Endothelial cell of umbilical vein (primary cell): ENCODE measurements at regions not wholly inside any gene's neighbourhood (a gene's known extent, or its start where the extent isn't known, plus 50 kb on each side); places are given as distances from the start of the nearest gene placed in this dataset.

ENCODE experiments used
- BruUV-seq: library from RNA; stranded (reverse); fragments of 400-500 nt; replicated peaks from 2 replicates; lab custom pipeline; 2021; lab: Mats Ljungman, UMichigan
- CTCF ChIA-PET: fragments of 300-600, 350-600 bp; sonication (Branson Sonifier 250); formaldehyde crosslinking; loops from one replicate; lab custom pipeline; 2021; ENCODE audit warnings: antibody characterized with exemption, inconsistent platforms; lab: Charles Lee
- POLR2A ChIA-PET: fragments of 300-600, 350-600 bp; sonication (Branson Sonifier 250); formaldehyde crosslinking; loops from one replicate; lab custom pipeline; 2021; ENCODE audit warnings: antibody characterized with exemption, inconsistent platforms; lab: Charles Lee
- DNase-seq: peaks from one replicate; pipeline ENCODE4 v3.0.0-alpha.2; 2011; ENCODE audit warnings: low read depth, low spot score
- FAIRE-seq: peaks from 2 replicates; lab custom pipeline; 2011; peaks lifted over from hg19 to GRCh38; lab: Jason Lieb, UNC
- H2AFZ ChIP-seq: 2 replicates; pipeline ENCODE4 v1.6.0; 2012; ENCODE audit warnings: low read depth, low read length, control low read depth, inconsistent platforms
- H3K27ac ChIP-seq: 2 replicates; pipeline ENCODE4 v1.5.1; 2011; ENCODE audit warnings: low read depth, mild to moderate bottlenecking, control low read depth, low read length, moderate library complexity; ENCODE audit not compliant: insufficient read depth
- H3K27me3 ChIP-seq, 2 experiments: 2 replicates each; pipeline versions ENCODE4 v1.6.0 to v1.6.1; 2011; ENCODE audit warnings: low read length in 2 of 2, mixed read lengths in 1 of 2; ENCODE audit not compliant: control insufficient read depth in 2 of 2, insufficient read depth in 2 of 2
- H3K36me3 ChIP-seq, 2 experiments: 2 replicates in 1 of 2; 3 replicates in 1 of 2; pipeline ENCODE4 v1.5.1; 2011; ENCODE audit warnings: low read length in 2 of 2, mild to moderate bottlenecking in 1 of 2, moderate library complexity in 1 of 2; ENCODE audit not compliant: control insufficient read depth in 2 of 2, insufficient read depth in 2 of 2; ENCODE audit errors: extremely low read depth in 1 of 2
- H3K4me1 ChIP-seq: 3 replicates; pipeline ENCODE4 v1.5.1; 2011; ENCODE audit warnings: mild to moderate bottlenecking, low read length; ENCODE audit not compliant: control insufficient read depth, insufficient read depth; ENCODE audit errors: extremely low read depth
- H3K4me2 ChIP-seq: 2 replicates; pipeline ENCODE4 v1.6.1; 2011; ENCODE audit warnings: low read length, control low read depth, mixed read lengths; ENCODE audit not compliant: insufficient read depth
- H3K4me3 ChIP-seq, 3 experiments: fragments of 200-600 bp in 1 of 3; sonication (generic), shearing (Covaris generic) in 1 of 3; replicated peaks in 1 of 3; 2 replicates each; pipeline ENCODE4 v1.5.1; 2011 to 2016; ENCODE audit warnings: control low read depth in 3 of 3, low read length in 3 of 3, mild to moderate bottlenecking in 2 of 3, inconsistent platforms in 1 of 3, low read depth in 1 of 3, moderate library complexity in 1 of 3; ENCODE audit not compliant: insufficient read depth in 1 of 3
- H3K79me2 ChIP-seq: 2 replicates; pipeline ENCODE4 v1.6.0; 2012; ENCODE audit warnings: low read length, inconsistent platforms; ENCODE audit not compliant: control insufficient read depth, insufficient read depth
- H3K9ac ChIP-seq: replicated peaks from 2 replicates; pipeline ENCODE3; 2011; ENCODE audit warnings: low read length, control low read depth; ENCODE audit not compliant: insufficient read depth; ENCODE audit errors: extremely low read depth
- H3K9me1 ChIP-seq: replicated peaks from 3 replicates; pipeline ENCODE4 v1.6.0; 2011; ENCODE audit warnings: mild to moderate bottlenecking, low read length; ENCODE audit not compliant: control insufficient read depth, insufficient read depth; ENCODE audit errors: extremely low read depth
- H3K9me3 ChIP-seq: replicated peaks from 2 replicates; pipeline ENCODE4 v1.5.1; 2012; ENCODE audit warnings: low read length, inconsistent platforms; ENCODE audit not compliant: control insufficient read depth, insufficient read depth
- H4K20me1 ChIP-seq: replicated peaks from 2 replicates; pipeline ENCODE3; 2011; ENCODE audit warnings: mild to moderate bottlenecking, low read length; ENCODE audit not compliant: control insufficient read depth, insufficient read depth; ENCODE audit errors: extremely low read depth
- EZH2 ChIP-seq: IDR thresholded peaks from 2 replicates; pipeline ENCODE4 v1.6.1; 2012; ENCODE audit warnings: borderline replicate concordance, low read depth, mild to moderate bottlenecking, moderate library complexity, low read length, inconsistent platforms; ENCODE audit not compliant: severe bottlenecking
- FOS ChIP-seq: IDR thresholded peaks from 2 replicates; pipeline ENCODE4 v1.6.1; 2011; ENCODE audit warnings: mild to moderate bottlenecking, low read length, moderate library complexity, borderline replicate concordance; ENCODE audit not compliant: insufficient read depth
- GATA2 ChIP-seq: IDR thresholded peaks from 2 replicates; pipeline ENCODE4 v1.7.0; 2011; ENCODE audit warnings: low read depth, mild to moderate bottlenecking, moderate library complexity, mixed read lengths, low read length; ENCODE audit not compliant: insufficient read length, insufficient read depth
- JUN ChIP-seq: IDR thresholded peaks from 2 replicates; pipeline ENCODE4 v1.6.1; 2011; ENCODE audit warnings: borderline replicate concordance, low read depth; ENCODE audit not compliant: insufficient read length, insufficient read depth
- MYC ChIP-seq: IDR thresholded peaks from one replicate; pipeline ENCODE4 v1.6.1; 2011; ENCODE audit warnings: mild to moderate bottlenecking, low read depth, low read length
- POLR2A ChIP-seq: IDR thresholded peaks from 2 replicates; pipeline ENCODE4 v1.6.1; 2012; ENCODE audit warnings: low read depth, mild to moderate bottlenecking, control low read depth, low read length
- POLR2AphosphoS5 ChIP-seq: IDR thresholded peaks from 2 replicates; pipeline ENCODE4 v1.6.1; 2012; ENCODE audit warnings: low read depth, mild to moderate bottlenecking, control low read depth, low read length, moderate library complexity; ENCODE audit not compliant: insufficient read depth
- dilution Hi-C: fragments of 300-500 bp; cut with MboI; formaldehyde crosslinking; loops from one replicate; pipeline ENCODE4 v1.15.0; 2019; ENCODE audit warnings: low sequenced_read_pairs; ENCODE audit not compliant: extremely low pct_ligation_motif_present
- intact Hi-C: fragments of 100-400 bp; cut with micrococcal nuclease; formaldehyde crosslinking; loops from one replicate; pipeline ENCODE4 v1.10.0; 2022
- TF ChIP-seq, protein P1 (sequence below), 2 donors: IDR thresholded peaks; 1 replicate in 1 of 2; 2 replicates in 1 of 2; pipeline ENCODE4 v1.5.1; 2011; ENCODE audit warnings: low read length in 2 of 2, mild to moderate bottlenecking in 2 of 2, moderate library complexity in 2 of 2, control low read depth in 1 of 2, inconsistent platforms in 1 of 2, low read depth in 1 of 2; ENCODE audit not compliant: insufficient read depth in 1 of 2; ENCODE audit errors: extremely low read depth in 1 of 2
- TF ChIP-seq, protein P2 (sequence below): IDR thresholded peaks from 2 replicates; pipeline ENCODE4 v1.6.1; 2011; ENCODE audit not compliant: insufficient read depth, insufficient read length

DNA sequence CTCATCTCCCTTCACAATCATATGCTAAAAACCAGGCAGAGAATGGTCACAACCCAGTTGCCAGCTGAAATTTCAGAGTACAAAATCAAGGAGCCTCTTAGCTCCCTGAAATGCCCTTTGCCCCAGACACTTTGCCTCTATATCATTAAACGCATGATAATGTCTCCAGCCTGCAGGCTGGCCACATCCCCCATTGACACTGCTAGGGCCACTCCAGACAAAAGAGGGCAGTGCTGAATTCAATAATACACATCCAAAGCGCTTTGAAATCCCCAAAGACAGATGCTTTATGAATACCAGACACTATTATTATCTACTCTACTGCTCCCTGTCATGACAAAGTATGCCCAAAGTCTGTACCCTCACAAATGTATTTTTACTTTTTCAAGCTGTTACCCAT, 348.3 kb upstream of the POU3F2 start:
- FAIRE-seq (no peak), DNase-seq (no peak)
- no TSS peak for BruUV-seq
- no peaks in the 10 kb centered on the region for H3K4me1 ChIP-seq
- intact Hi-C loops (no loop called here), dilution Hi-C loops (no loop called here)
- no peaks in the 10 kb centered on the region for H4K20me1 ChIP-seq
- no peak overlapping the region for H3K4me3 ChIP-seq
- POLR2A ChIA-PET: no interaction called here
- no peak overlapping the region for H3K27ac ChIP-seq
- no peak overlapping the region for H2AFZ ChIP-seq
- CTCF ChIA-PET: no interaction called here
- H3K36me3 ChIP-seq: no peaks in the 10 kb centered on the region
- no peak overlapping the region for H3K9ac ChIP-seq
- no peaks in the 10 kb centered on the region for H3K9me3 ChIP-seq
- no peaks in the 10 kb centered on the region for H3K79me2 ChIP-seq
- TF ChIP-seq, protein P1, sequence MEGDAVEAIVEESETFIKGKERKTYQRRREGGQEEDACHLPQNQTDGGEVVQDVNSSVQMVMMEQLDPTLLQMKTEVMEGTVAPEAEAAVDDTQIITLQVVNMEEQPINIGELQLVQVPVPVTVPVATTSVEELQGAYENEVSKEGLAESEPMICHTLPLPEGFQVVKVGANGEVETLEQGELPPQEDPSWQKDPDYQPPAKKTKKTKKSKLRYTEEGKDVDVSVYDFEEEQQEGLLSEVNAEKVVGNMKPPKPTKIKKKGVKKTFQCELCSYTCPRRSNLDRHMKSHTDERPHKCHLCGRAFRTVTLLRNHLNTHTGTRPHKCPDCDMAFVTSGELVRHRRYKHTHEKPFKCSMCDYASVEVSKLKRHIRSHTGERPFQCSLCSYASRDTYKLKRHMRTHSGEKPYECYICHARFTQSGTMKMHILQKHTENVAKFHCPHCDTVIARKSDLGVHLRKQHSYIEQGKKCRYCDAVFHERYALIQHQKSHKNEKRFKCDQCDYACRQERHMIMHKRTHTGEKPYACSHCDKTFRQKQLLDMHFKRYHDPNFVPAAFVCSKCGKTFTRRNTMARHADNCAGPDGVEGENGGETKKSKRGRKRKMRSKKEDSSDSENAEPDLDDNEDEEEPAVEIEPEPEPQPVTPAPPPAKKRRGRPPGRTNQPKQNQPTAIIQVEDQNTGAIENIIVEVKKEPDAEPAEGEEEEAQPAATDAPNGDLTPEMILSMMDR (IDR thresholded peaks at IDR 0.05; ENCODE audit: extremely low read depth in 1 of 2, insufficient read depth in 1 of 2, low read depth in 1 of 2, low read length in 2 of 2): no peak
- TF ChIP-seq POLR2AphosphoS5 (no peak), FOS (no peak), POLR2A (no peak), EZH2 (no peak), GATA2 (no peak), MYC (no peak), JUN (no peak)
- TF ChIP-seq, protein P2, sequence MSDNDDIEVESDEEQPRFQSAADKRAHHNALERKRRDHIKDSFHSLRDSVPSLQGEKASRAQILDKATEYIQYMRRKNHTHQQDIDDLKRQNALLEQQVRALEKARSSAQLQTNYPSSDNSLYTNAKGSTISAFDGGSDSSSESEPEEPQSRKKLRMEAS: no peak
- H3K4me2 ChIP-seq: no peak overlapping the region
- H3K9me1 ChIP-seq: no peaks in the 10 kb centered on the region
- no peaks in the 10 kb centered on the region for H3K27me3 ChIP-seq
